Lung (tissue), 11 donors: ENCODE measurements at regions not wholly inside any gene's neighbourhood (a gene's known extent, or its start where the extent isn't known, plus 50 kb on each side); places are given as distances from the start of the nearest gene placed in this dataset.

Experiments used
- ATAC-seq: fragments of 200-7000 bp; cut with Tn5 transposase; one replicate; pipeline ENCODE4 v1.9.1; 2020; ENCODE audit warnings: moderate number of reproducible peaks; ENCODE audit not compliant: insufficient read depth, low FRiP score
- DNase-seq, 3 donors: peaks; one replicate each; pipeline ENCODE4 v3.0.0-alpha.2; 2013 to 2017
- H3K27ac ChIP-seq, 2 donors: one replicate each; pipeline ENCODE4 v1.5.1; 2013; ENCODE audit warnings: mild to moderate bottlenecking in 2 of 2, moderate library complexity in 2 of 2, control low read depth in 1 of 2, inconsistent platforms in 1 of 2, low read depth in 1 of 2, low read length in 1 of 2
- H3K27me3 ChIP-seq, 3 donors: one replicate each; pipeline ENCODE4 v1.5.1; 2013; ENCODE audit warnings: low read length in 2 of 3; ENCODE audit not compliant: control insufficient read depth in 3 of 3, insufficient read depth in 3 of 3
- H3K36me3 ChIP-seq, 4 donors: one replicate each; pipeline ENCODE4 v1.5.1; 2013; ENCODE audit warnings: low read length in 4 of 4, mild to moderate bottlenecking in 1 of 4, moderate library complexity in 1 of 4; ENCODE audit not compliant: control insufficient read depth in 4 of 4, insufficient read depth in 4 of 4
- H3K4me1 ChIP-seq, 5 donors: one replicate each; pipeline ENCODE4 v1.5.1; 2013; ENCODE audit warnings: low read length in 5 of 5, mild to moderate bottlenecking in 2 of 5, moderate library complexity in 1 of 5; ENCODE audit not compliant: control insufficient read depth in 5 of 5, insufficient read depth in 5 of 5
- H3K4me3 ChIP-seq: one replicate; pipeline ENCODE4 v1.5.1; 2013; ENCODE audit warnings: mild to moderate bottlenecking, control low read depth, moderate library complexity
- H3K9ac ChIP-seq, 2 donors: one replicate each; pipeline ENCODE4 v1.5.1; 2013; ENCODE audit warnings: low read length in 2 of 2, control low read depth in 1 of 2; ENCODE audit not compliant: insufficient read depth in 1 of 2
- H3K9me3 ChIP-seq, 4 donors: one replicate each; pipeline ENCODE4 v1.5.1; 2013; ENCODE audit warnings: low read length in 3 of 4, mild to moderate bottlenecking in 1 of 4, moderate library complexity in 1 of 4; ENCODE audit not compliant: control insufficient read depth in 4 of 4, insufficient read depth in 3 of 4
- WGBS, 2 donors: extraction: QIAGEN DNeasy Blood & Tissue Kit; methylation state at CpG; one replicate each; pipeline ENCODE4 v1.1.7; 2013; 5-methylcytosine and 5-hydroxymethylcytosine counted together
- TF ChIP-seq, protein P1 (sequence below): IDR thresholded peaks from 2 replicates; pipeline ENCODE4 v1.5.1; 2012; ENCODE audit warnings: mild to moderate bottlenecking; ENCODE audit errors: control extremely low read depth, extremely low read depth
- donor health status: control.
- donor health status: control.
- donor health status: Bipolar disorder and iron deficiency.
- donor health status: healthy.
- donor health status: DM: yes; HTN: yes; CAD: no.

DNA sequence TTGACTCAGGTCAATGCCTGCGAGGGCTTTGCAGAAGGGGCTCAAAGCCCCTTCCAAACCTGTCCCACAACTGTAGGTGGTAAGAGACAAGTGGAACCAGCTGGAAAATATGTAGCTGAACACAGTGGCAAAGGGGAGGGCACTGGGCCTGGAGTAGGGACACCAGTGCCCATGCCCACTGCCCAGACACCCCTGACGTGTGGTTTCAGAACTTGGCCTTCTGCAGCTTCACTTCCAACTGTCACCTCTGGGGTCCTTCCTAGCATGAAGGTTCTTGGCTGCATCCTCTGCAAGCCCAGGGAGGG is 233.1 kb upstream of the IRX1 start:
- Histone ChIP-seq H3K4me1 (no peaks in the 10 kb centered on the region), H3K36me3 (no peaks in the 10 kb centered on the region), H3K27ac (no peak overlapping the region), H3K9me3 (peaks cover 0 to 8% (median 2%) of the 10 kb centered on the region in 4 donors), H3K9ac (no peak overlapping the region), H3K27me3 (peaks cover 0 to 2% (median 0%) of the 10 kb centered on the region in 3 donors), H3K4me3 (no peak overlapping the region)
- ATAC-seq (no peak), DNase-seq (no peak)
- 87 to 89% methylated on average over 2 of the region's 2 CpGs for WGBS, 2 donors
- TF ChIP-seq, protein P1, sequence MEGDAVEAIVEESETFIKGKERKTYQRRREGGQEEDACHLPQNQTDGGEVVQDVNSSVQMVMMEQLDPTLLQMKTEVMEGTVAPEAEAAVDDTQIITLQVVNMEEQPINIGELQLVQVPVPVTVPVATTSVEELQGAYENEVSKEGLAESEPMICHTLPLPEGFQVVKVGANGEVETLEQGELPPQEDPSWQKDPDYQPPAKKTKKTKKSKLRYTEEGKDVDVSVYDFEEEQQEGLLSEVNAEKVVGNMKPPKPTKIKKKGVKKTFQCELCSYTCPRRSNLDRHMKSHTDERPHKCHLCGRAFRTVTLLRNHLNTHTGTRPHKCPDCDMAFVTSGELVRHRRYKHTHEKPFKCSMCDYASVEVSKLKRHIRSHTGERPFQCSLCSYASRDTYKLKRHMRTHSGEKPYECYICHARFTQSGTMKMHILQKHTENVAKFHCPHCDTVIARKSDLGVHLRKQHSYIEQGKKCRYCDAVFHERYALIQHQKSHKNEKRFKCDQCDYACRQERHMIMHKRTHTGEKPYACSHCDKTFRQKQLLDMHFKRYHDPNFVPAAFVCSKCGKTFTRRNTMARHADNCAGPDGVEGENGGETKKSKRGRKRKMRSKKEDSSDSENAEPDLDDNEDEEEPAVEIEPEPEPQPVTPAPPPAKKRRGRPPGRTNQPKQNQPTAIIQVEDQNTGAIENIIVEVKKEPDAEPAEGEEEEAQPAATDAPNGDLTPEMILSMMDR, result no peak

DNA sequence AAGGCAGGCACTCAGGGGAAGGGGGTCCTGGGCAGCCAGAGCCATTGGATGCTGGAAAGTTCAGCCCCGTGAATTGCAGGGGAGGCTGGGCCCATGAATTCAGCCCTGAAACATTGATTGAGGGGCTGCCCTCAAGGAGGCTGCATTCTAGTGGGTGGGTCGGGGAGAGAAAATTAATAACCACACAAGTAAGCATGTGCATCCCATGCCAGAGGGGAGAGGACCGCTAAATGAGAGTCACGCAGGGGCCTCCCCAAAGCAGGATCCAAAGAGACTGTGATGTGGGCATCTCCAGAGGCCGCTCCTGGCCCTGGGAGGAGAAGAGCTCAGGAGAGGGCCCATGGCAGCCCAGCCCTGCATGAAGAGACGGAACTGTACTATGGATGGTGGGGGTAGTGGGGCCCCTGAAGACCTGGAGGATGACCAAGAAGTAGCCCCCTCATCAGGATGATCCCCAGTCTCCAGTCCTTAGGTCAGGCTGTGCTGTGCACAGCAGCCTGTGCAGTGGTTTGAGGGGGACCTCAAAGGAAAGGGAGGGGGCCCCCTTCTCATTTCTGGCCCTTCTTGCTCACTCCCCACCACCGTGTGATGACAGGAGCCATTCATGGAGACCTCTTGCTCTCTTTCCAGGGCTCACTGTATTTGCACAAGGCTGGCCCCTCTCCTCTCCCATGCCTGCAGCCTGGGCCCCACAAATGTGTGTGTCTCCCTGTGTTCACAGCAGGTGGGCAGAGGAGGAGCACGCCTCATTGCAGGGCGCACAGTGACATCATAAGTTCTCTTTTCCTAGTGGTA is 233.6 kb upstream of the IRX1 start:
- Histone ChIP-seq H3K9me3 (peaks cover 0 to 8% (median 2%) of the 10 kb centered on the region in 4 donors), H3K4me1 (no peaks in the 10 kb centered on the region), H3K4me3 (no peak overlapping the region), H3K36me3 (no peaks in the 10 kb centered on the region), H3K9ac (no peak overlapping the region), H3K27ac (no peak overlapping the region), H3K27me3 (peaks cover 0 to 2% (median 0%) of the 10 kb centered on the region in 3 donors)
- WGBS, 2 donors, result 88% methylated on average over 9 of the region's 9 CpGs
- ATAC-seq (no peak), DNase-seq (no peak)
- TF ChIP-seq, protein P1, result no peak

DNA sequence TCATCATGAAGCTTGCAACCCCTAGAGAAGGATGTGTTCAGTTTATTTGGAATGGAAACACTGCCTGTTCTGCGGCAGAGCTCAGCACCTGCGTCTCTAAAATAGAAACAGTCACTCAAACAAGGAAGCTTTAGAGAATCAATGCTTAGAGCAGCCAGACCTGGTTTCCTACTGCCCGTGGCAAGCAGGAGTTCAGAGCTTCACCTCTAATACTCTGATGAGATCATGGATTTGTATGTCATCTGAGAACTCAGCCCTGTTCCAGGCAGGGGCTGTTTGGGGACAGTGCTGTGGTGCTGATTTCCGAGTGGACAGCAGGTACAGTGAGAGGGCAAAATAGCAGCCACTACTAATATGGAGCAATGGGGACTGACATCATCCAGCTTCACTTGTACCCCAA is 236.0 kb upstream of the IRX1 start:
- peaks cover 0 to 8% (median 2%) of the 10 kb centered on the region in 4 donors for H3K9me3 ChIP-seq
- 64 to 73% methylated on average over 4 of the region's 4 CpGs for WGBS, 2 donors
- TF ChIP-seq, protein P1, result no peak
- H3K4me1 ChIP-seq, result no peaks in the 10 kb centered on the region
- H3K4me3 ChIP-seq, result no peak overlapping the region
- no peaks in the 10 kb centered on the region for H3K36me3 ChIP-seq
- no peak for DNase-seq
- no peak for ATAC-seq
- H3K9ac ChIP-seq, result no peak overlapping the region
- peaks cover 0 to 2% (median 0%) of the 10 kb centered on the region in 3 donors for H3K27me3 ChIP-seq
- H3K27ac ChIP-seq, result no peak overlapping the region

DNA sequence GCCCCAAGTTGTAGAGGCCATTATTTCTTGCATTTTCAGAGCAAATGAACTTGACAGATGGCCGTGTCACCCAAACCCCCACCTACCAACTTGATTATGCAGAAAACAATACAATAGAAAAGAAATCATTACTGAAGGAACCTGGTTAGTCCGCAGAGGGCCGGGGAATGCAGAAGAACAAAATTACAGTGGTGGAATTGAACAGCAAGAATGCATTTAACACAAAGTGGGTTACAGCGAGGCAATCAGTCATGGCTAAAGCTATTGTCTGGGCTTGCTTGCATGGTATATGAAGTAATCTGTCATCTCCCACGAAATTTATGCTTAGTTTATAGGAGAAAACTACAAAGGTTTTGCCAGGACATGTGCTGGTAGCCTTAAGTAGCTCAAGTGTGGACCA is 238.3 kb upstream of the IRX1 start:
- DNase-seq (no peak), ATAC-seq (no peak)
- Histone ChIP-seq H3K27me3 (peaks cover 0 to 2% (median 0%) of the 10 kb centered on the region in 3 donors), H3K27ac (no peak overlapping the region), H3K4me3 (no peak overlapping the region), H3K9me3 (peaks cover 0 to 5% (median 2%) of the 10 kb centered on the region in 4 donors), H3K4me1 (no peaks in the 10 kb centered on the region), H3K9ac (no peak overlapping the region), H3K36me3 (no peaks in the 10 kb centered on the region)
- 69 to 78% methylated on average over 5 of the region's 5 CpGs for WGBS, 2 donors
- TF ChIP-seq, protein P1, result no peak
